ENCODE measurements at regions not wholly inside any gene's neighbourhood (a gene's known extent, or its start where the extent isn't known, plus 50 kb on each side); places are given as distances from the start of the nearest gene placed in this dataset.

DNA sequence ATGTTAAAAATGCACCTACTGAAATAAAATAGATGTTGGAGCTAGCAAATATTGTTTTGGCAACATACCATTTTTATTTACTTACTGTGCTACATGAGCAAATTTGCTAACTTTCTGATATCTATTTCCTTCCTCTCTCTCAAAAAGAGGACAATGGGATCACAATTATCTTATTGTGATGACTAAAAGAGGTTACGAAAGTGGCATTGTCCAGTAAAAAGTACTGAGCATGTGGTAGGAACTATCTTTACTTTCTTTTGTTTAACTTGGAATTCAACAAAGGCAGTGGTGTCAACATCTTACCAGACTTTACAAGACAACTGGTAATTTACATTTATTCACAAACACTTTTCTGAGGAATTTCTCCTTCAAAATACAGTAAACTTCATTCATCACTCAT lies 1542.6 kb upstream of the CDH8 start:
- no TSS peak for BruUV-seq (replicated peaks)
- POLR2A ChIA-PET: no interaction called here
- intact Hi-C loops (cut with micrococcal nuclease; ENCODE audit: unreplicated experiment): no loop called here
- Mint-ChIP-seq H3K4me3 (ENCODE audit: unreplicated experiment) (no peak overlapping the region), H3K9me3 (ENCODE audit: unreplicated experiment) (no peaks in the 10 kb centered on the region), H3K36me3 (ENCODE audit: insufficient read depth, unreplicated experiment) (no peaks in the 10 kb centered on the region), H3K27ac (ENCODE audit: unreplicated experiment) (no peak overlapping the region), H3K4me1 (ENCODE audit: low read depth, unreplicated experiment) (no peaks in the 10 kb centered on the region), H3K27me3 (ENCODE audit: insufficient read depth, unreplicated experiment) (no peaks in the 10 kb centered on the region)
- Histone ChIP-seq H3K9me3 (no peaks in the 10 kb centered on the region), H3K36me3 (ENCODE audit: control insufficient read depth, insufficient read depth, low read length) (no peaks in the 10 kb centered on the region), H3K4me3 (ENCODE audit: low read depth, low read length) (no peak overlapping the region), H3K4me1 (no peaks in the 10 kb centered on the region), H3K27me3 (replicated peaks; ENCODE audit: control insufficient read depth, insufficient read depth, low read length) (no peaks in the 10 kb centered on the region)
- CTCF ChIA-PET: no interaction called here
- DNase-seq: no peak
- TF ChIP-seq, protein P1, sequence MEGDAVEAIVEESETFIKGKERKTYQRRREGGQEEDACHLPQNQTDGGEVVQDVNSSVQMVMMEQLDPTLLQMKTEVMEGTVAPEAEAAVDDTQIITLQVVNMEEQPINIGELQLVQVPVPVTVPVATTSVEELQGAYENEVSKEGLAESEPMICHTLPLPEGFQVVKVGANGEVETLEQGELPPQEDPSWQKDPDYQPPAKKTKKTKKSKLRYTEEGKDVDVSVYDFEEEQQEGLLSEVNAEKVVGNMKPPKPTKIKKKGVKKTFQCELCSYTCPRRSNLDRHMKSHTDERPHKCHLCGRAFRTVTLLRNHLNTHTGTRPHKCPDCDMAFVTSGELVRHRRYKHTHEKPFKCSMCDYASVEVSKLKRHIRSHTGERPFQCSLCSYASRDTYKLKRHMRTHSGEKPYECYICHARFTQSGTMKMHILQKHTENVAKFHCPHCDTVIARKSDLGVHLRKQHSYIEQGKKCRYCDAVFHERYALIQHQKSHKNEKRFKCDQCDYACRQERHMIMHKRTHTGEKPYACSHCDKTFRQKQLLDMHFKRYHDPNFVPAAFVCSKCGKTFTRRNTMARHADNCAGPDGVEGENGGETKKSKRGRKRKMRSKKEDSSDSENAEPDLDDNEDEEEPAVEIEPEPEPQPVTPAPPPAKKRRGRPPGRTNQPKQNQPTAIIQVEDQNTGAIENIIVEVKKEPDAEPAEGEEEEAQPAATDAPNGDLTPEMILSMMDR (IDR thresholded peaks at IDR 0.05; ENCODE audit: insufficient read depth in 1 of 2, low read depth in 1 of 2, low read length in 1 of 2, severe bottlenecking in 1 of 2, unreplicated experiment in 1 of 2): no peak

DNA sequence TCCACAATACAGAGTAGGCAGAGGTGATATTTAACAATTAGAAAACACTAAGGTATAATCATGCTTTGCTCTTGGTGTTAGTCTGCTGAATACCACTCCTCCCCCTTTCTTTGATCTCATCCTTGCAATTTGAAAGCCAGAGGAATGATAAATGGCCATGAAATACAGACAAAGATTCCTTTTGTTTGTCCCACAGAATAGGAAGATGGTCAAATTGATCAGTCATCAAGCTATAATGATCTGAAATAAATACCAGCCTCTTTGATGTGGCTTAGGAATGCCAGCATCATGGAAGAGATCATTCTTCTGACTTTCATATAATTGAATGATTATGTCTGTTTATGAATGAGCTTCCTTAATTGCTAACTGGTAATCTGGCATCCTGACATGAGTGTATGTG lies 1541.7 kb upstream of the CDH8 start:
- ChIA-PET CTCF (no interaction called here), POLR2A (no interaction called here)
- H3K4me1 Mint-ChIP-seq (ENCODE audit: low read depth, unreplicated experiment): no peaks in the 10 kb centered on the region
- no peak overlapping the region for H3K4me3 Mint-ChIP-seq (ENCODE audit: unreplicated experiment)
- H3K27me3 Mint-ChIP-seq (ENCODE audit: insufficient read depth, unreplicated experiment): no peaks in the 10 kb centered on the region
- intact Hi-C loops (cut with micrococcal nuclease; ENCODE audit: unreplicated experiment): no loop called here
- DNase-seq: no peak
- H3K36me3 Mint-ChIP-seq (ENCODE audit: insufficient read depth, unreplicated experiment): no peaks in the 10 kb centered on the region
- no peak overlapping the region for H3K27ac Mint-ChIP-seq (ENCODE audit: unreplicated experiment)
- Histone ChIP-seq H3K9me3 (no peaks in the 10 kb centered on the region), H3K4me3 (ENCODE audit: low read depth, low read length) (no peak overlapping the region), H3K27me3 (replicated peaks; ENCODE audit: control insufficient read depth, insufficient read depth, low read length) (no peaks in the 10 kb centered on the region), H3K4me1 (no peaks in the 10 kb centered on the region), H3K36me3 (ENCODE audit: control insufficient read depth, insufficient read depth, low read length) (no peaks in the 10 kb centered on the region)
- no peaks in the 10 kb centered on the region for H3K9me3 Mint-ChIP-seq (ENCODE audit: unreplicated experiment)
- BruUV-seq (replicated peaks): no TSS peak
- TF ChIP-seq, protein P1 (IDR thresholded peaks at IDR 0.05; ENCODE audit: insufficient read depth in 1 of 2, low read depth in 1 of 2, low read length in 1 of 2, severe bottlenecking in 1 of 2, unreplicated experiment in 1 of 2): no peak

DNA sequence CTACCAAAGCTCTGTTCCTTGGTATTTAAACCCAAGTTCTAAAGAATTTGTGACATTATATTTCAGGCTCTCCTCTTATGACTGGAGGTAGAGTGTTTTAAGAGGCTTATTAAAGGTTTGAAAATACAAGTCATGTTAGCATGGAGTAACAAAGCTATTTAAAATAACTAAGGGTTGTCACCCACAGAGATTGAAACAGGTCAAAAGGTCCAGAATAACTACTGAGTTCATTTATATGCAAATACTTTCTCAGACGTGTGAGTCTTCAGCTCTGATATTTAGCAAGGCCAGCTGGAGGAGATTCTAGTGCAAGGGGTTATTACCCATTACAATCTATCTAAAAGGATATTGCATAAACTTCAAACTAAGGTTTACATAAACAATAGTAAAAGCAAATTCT lies 1538.8 kb upstream of the CDH8 start:
- Histone ChIP-seq H3K36me3 (ENCODE audit: control insufficient read depth, insufficient read depth, low read length) (no peaks in the 10 kb centered on the region), H3K4me1 (no peaks in the 10 kb centered on the region), H3K27me3 (replicated peaks; ENCODE audit: control insufficient read depth, insufficient read depth, low read length) (no peaks in the 10 kb centered on the region), H3K4me3 (ENCODE audit: low read depth, low read length) (no peak overlapping the region), H3K9me3 (no peaks in the 10 kb centered on the region)
- Mint-ChIP-seq H3K9me3 (ENCODE audit: unreplicated experiment) (no peaks in the 10 kb centered on the region), H3K36me3 (ENCODE audit: insufficient read depth, unreplicated experiment) (no peaks in the 10 kb centered on the region), H3K27ac (ENCODE audit: unreplicated experiment) (no peak overlapping the region), H3K4me3 (ENCODE audit: unreplicated experiment) (no peak overlapping the region), H3K27me3 (ENCODE audit: insufficient read depth, unreplicated experiment) (no peaks in the 10 kb centered on the region), H3K4me1 (ENCODE audit: low read depth, unreplicated experiment) (no peaks in the 10 kb centered on the region)
- BruUV-seq (replicated peaks): no TSS peak
- intact Hi-C loops (cut with micrococcal nuclease; ENCODE audit: unreplicated experiment): no loop called here
- TF ChIP-seq, protein P1 (IDR thresholded peaks at IDR 0.05; ENCODE audit: insufficient read depth in 1 of 2, low read depth in 1 of 2, low read length in 1 of 2, severe bottlenecking in 1 of 2, unreplicated experiment in 1 of 2): no peak
- no peak for DNase-seq
- CTCF ChIA-PET: no interaction called here
- POLR2A ChIA-PET: no interaction called here
